Myocyte (in vitro differentiated cells): ENCODE measurements at regions not wholly inside any gene's neighbourhood (a gene's known extent, or its start where the extent isn't known, plus 50 kb on each side); places are given as distances from the start of the nearest gene placed in this dataset.
"Not testable (repeated sequence)": the region's sequence is repeated elsewhere in the genome, so short reads cannot be mapped to it uniquely, and the experiment has no call there.

Experiments
- DNase-seq: peaks from one replicate; pipeline ENCODE4 v3.0.0-alpha.2; 2012; ENCODE audit warnings: low read depth

GRCh38 chr15:99481951-99482230 lies 83.9 kb upstream of the MEF2A start:
- DNase-seq = no peak

- no peak for DNase-seq
These were observed 82.8 kb upstream of the MEF2A start for GRCh38 chr15:99482993-99483392.

- DNase-seq = no peak
These were observed 80.4 kb upstream of the MEF2A start for GRCh38 chr15:99485153-99485961.

GRCh38 chr15:99485992-99486370 lies 79.8 kb upstream of the MEF2A start:
- no peak for DNase-seq

- peak; percentile 97 for DNase-seq
These were observed 79.1 kb upstream of the MEF2A start for GRCh38 chr15:99486371-99487336.

GRCh38 chr15:99487337-99487730 lies 78.5 kb upstream of the MEF2A start:
- no peak for DNase-seq

GRCh38 chr15:99492275-99492674 lies 73.5 kb upstream of the MEF2A start:
- no peak for DNase-seq

GRCh38 chr15:99492716-99493115 lies 73.1 kb upstream of the MEF2A start:
- no peak for DNase-seq

- DNase-seq = no peak
These were observed 72.3 kb upstream of the MEF2A start for GRCh38 chr15:99493461-99493860.

- DNase-seq = not testable (repeated sequence)
These were observed 71.1 kb upstream of the MEF2A start for GRCh38 chr15:99494536-99495233.

GRCh38 chr15:99495430-99496301 lies 70.1 kb upstream of the MEF2A start:
- no peak for DNase-seq

GRCh38 chr15:99496302-99496629 lies 69.5 kb upstream of the MEF2A start:
- DNase-seq = no peak

GRCh38 chr15:99502182-99502581 lies 63.6 kb upstream of the MEF2A start:
- no peak for DNase-seq

GRCh38 chr15:99502661-99503060 lies 63.1 kb upstream of the MEF2A start:
- no peak for DNase-seq

GRCh38 chr15:99503411-99503810 lies 62.4 kb upstream of the MEF2A start:
- no peak for DNase-seq

- no peak for DNase-seq
These were observed 61.5 kb upstream of the MEF2A start for GRCh38 chr15:99504071-99504822.

- DNase-seq = no peak
These were observed 60.8 kb upstream of the MEF2A start for GRCh38 chr15:99504823-99505551.

- DNase-seq = no peak
These were observed 59.4 kb upstream of the MEF2A start for GRCh38 chr15:99506399-99506798.

GRCh38 chr15:99507016-99507503 lies 58.7 kb upstream of the MEF2A start:
- DNase-seq = no peak
